H1 (cell line): ENCODE measurements at regions not wholly inside any gene's neighbourhood (a gene's known extent, or its start where the extent isn't known, plus 50 kb on each side); places are given as distances from the start of the nearest gene placed in this dataset.

Experiments
- CTCF ChIA-PET: fragments of 300-600 bp; sonication (Branson Sonifier 250); formaldehyde crosslinking; loops from one replicate; lab custom pipeline; 2021; ENCODE audit not compliant: partially characterized antibody; lab: Charles Lee
- POLR2A ChIA-PET: fragments of 300-600 bp; sonication (Branson Sonifier 250); formaldehyde crosslinking; loops from one replicate; lab custom pipeline; 2021; ENCODE audit warnings: inconsistent platforms; ENCODE audit not compliant: partially characterized antibody; lab: Charles Lee
- DNase-seq, 2 experiments: peaks; one replicate each; pipeline versions ENCODE4 v3.0.0 to v3.0.0-alpha.2; 2010 to 2022; ENCODE audit warnings: low spot score in 2 of 2, low read depth in 1 of 2, mixed read lengths in 1 of 2
- FAIRE-seq: peaks from 2 replicates; lab custom pipeline; 2011; peaks lifted over from hg19 to GRCh38; lab: Jason Lieb, UNC
- H2AFZ ChIP-seq: 2 replicates; pipeline ENCODE4 v1.8.1; 2012; ENCODE audit warnings: low read length, inconsistent platforms
- H2AK5ac ChIP-seq: 2 replicates; pipeline ENCODE4 v1.6.1; 2013; ENCODE audit warnings: low read depth, low read length
- H2BK120ac ChIP-seq: replicated peaks from 2 replicates; pipeline ENCODE3; 2013; ENCODE audit warnings: low read depth, low read length, inconsistent platforms
- H2BK12ac ChIP-seq: 2 replicates; pipeline ENCODE4 v1.6.1; 2013; ENCODE audit warnings: low read depth, low read length
- H2BK15ac ChIP-seq: 2 replicates; pipeline ENCODE4 v1.6.1; 2013; ENCODE audit warnings: low read length
- H2BK20ac ChIP-seq: 2 replicates; pipeline ENCODE4 v1.6.1; 2013; ENCODE audit warnings: low read length
- H2BK5ac ChIP-seq: 2 replicates; pipeline ENCODE4 v1.6.1; 2013; ENCODE audit warnings: low read depth, low read length
- H3K14ac ChIP-seq: 2 replicates; pipeline ENCODE4 v1.6.1; 2013; ENCODE audit warnings: inconsistent platforms; ENCODE audit not compliant: insufficient read length
- H3K18ac ChIP-seq: 2 replicates; pipeline ENCODE4 v1.6.1; 2013; ENCODE audit warnings: low read length; ENCODE audit errors: extremely low read depth
- H3K23ac ChIP-seq: 2 replicates; pipeline ENCODE4 v1.6.1; 2013; ENCODE audit warnings: inconsistent platforms; ENCODE audit not compliant: insufficient read length
- H3K23me2 ChIP-seq: 2 replicates; pipeline ENCODE4 v1.6.1; 2013; ENCODE audit warnings: low read depth, low read length
- H3K27ac ChIP-seq: 2 replicates; pipeline ENCODE4 v1.6.1; 2011; ENCODE audit warnings: low read depth, low read length, inconsistent platforms
- H3K27me3 ChIP-seq, 4 experiments: replicated peaks in 1 of 4; 1 replicate in 1 of 4; 2 replicates in 3 of 4; pipeline versions ENCODE4 v1.6.1 to v1.8.1; 2011 to 2013; ENCODE audit warnings: low read length in 3 of 4, mild to moderate bottlenecking in 3 of 4, inconsistent platforms in 2 of 4, mixed read lengths in 2 of 4, moderate library complexity in 1 of 4; ENCODE audit not compliant: control insufficient read depth in 3 of 4, insufficient read depth in 3 of 4; ENCODE audit errors: extremely low read depth in 1 of 4
- H3K36me3 ChIP-seq, 4 experiments: 2 replicates each; pipeline versions ENCODE4 v1.6.1 to v1.8.1; 2011 to 2013; ENCODE audit warnings: mild to moderate bottlenecking in 4 of 4, low read length in 3 of 4, moderate library complexity in 2 of 4, control low read depth in 1 of 4, inconsistent platforms in 1 of 4; ENCODE audit not compliant: insufficient read depth in 4 of 4, control insufficient read depth in 2 of 4
- H3K4ac ChIP-seq: replicated peaks from 2 replicates; pipeline ENCODE3; 2013; ENCODE audit warnings: low read length, low read depth, mixed read lengths, inconsistent platforms; ENCODE audit not compliant: insufficient read length
- H3K4me1 ChIP-seq, 4 experiments: replicated peaks in 1 of 4; 1 replicate in 1 of 4; 2 replicates in 3 of 4; pipeline versions ENCODE4 v1.6.1 to v1.8.1; 2011 to 2013; ENCODE audit warnings: low read length in 3 of 4, inconsistent platforms in 2 of 4, mixed read lengths in 1 of 4; ENCODE audit not compliant: insufficient read depth in 4 of 4, control insufficient read depth in 3 of 4
- H3K4me2 ChIP-seq, 2 experiments: 2 replicates each; pipeline versions ENCODE4 v1.6.1 to v1.8.1; 2011 to 2013; ENCODE audit warnings: low read depth in 2 of 2, low read length in 2 of 2, control low read depth in 1 of 2, inconsistent platforms in 1 of 2, mild to moderate bottlenecking in 1 of 2; ENCODE audit not compliant: insufficient read depth in 1 of 2
- H3K4me3 ChIP-seq, 4 experiments: fragments of 200-600, 300-600 bp in 1 of 4; sonication (generic), shearing (Covaris generic), sonication (Bioruptor Twin) in 1 of 4; 2 replicates each; pipeline versions ENCODE4 v1.5.1 to v1.8.1; 2011 to 2016; ENCODE audit warnings: low read length in 4 of 4, low read depth in 3 of 4, control low read depth in 2 of 4, inconsistent platforms in 2 of 4, mild to moderate bottlenecking in 2 of 4, mixed read lengths in 1 of 4, moderate library complexity in 1 of 4; ENCODE audit not compliant: insufficient read depth in 2 of 4; ENCODE audit errors: extremely low read depth in 1 of 4
- H3K56ac ChIP-seq: replicated peaks from 2 replicates; pipeline ENCODE3; 2013; ENCODE audit warnings: low read depth, mild to moderate bottlenecking, mixed read lengths, low read length, inconsistent platforms; ENCODE audit not compliant: insufficient read length
- H3K79me1 ChIP-seq: 2 replicates; pipeline ENCODE4 v1.6.1; 2013; ENCODE audit warnings: low read depth, low read length, control low read depth
- H3K79me2 ChIP-seq, 2 experiments: 2 replicates each; pipeline versions ENCODE4 v1.6.1 to v1.8.1; 2012 to 2013; ENCODE audit warnings: low read length in 2 of 2, mild to moderate bottlenecking in 2 of 2, inconsistent platforms in 1 of 2; ENCODE audit not compliant: insufficient read depth in 2 of 2, control insufficient read depth in 1 of 2
- H3K9ac ChIP-seq, 4 experiments: replicated peaks in 1 of 4; 1 replicate in 1 of 4; 2 replicates in 3 of 4; pipeline versions ENCODE4 v1.6.1 to v1.8.1; 2011 to 2013; ENCODE audit warnings: low read depth in 3 of 4, low read length in 3 of 4, control low read depth in 2 of 4, mild to moderate bottlenecking in 2 of 4, moderate library complexity in 2 of 4, inconsistent platforms in 1 of 4; ENCODE audit errors: extremely low read depth in 1 of 4
- H3K9me3 ChIP-seq, 2 experiments: 2 replicates each; pipeline versions ENCODE4 v1.6.1 to v1.8.1; 2012 to 2013; ENCODE audit warnings: mild to moderate bottlenecking in 2 of 2, moderate library complexity in 2 of 2, control low read depth in 1 of 2, inconsistent platforms in 1 of 2, low read depth in 1 of 2, low read length in 1 of 2, mixed read lengths in 1 of 2; ENCODE audit not compliant: insufficient read depth in 2 of 2
- H4K20me1 ChIP-seq, 2 experiments: replicated peaks in 1 of 2; 2 replicates each; pipeline versions ENCODE3 to v1.8.1; 2011 to 2013; ENCODE audit warnings: inconsistent platforms in 2 of 2, low read length in 2 of 2, mild to moderate bottlenecking in 1 of 2; ENCODE audit not compliant: insufficient read depth in 2 of 2, control insufficient read depth in 1 of 2
- H4K5ac ChIP-seq: 2 replicates; pipeline ENCODE4 v1.6.1; 2013; ENCODE audit warnings: low read length, low read depth, mixed read lengths, inconsistent platforms; ENCODE audit not compliant: insufficient read length
- H4K8ac ChIP-seq: 2 replicates; pipeline ENCODE4 v1.8.0; 2013; ENCODE audit warnings: mild to moderate bottlenecking, moderate library complexity, low read length, inconsistent platforms; ENCODE audit not compliant: insufficient read depth; ENCODE audit errors: extremely low read depth
- H4K91ac ChIP-seq: replicated peaks from 2 replicates; pipeline ENCODE3; 2013; ENCODE audit warnings: low read length, mixed read lengths, inconsistent platforms; ENCODE audit not compliant: insufficient read length
- CHD2 ChIP-seq: IDR thresholded peaks from 2 replicates; pipeline ENCODE4 v1.6.1; 2012; ENCODE audit warnings: low read length, improper control_type of control experiment
- CTCF ChIP-seq, 3 experiments: IDR thresholded peaks; 1 replicate in 2 of 3; 2 replicates in 1 of 3; pipeline versions ENCODE4 v1.5.1 to v1.6.1; 2011; ENCODE audit warnings: low read length in 3 of 3, mild to moderate bottlenecking in 3 of 3, inconsistent platforms in 2 of 3, low read depth in 1 of 3, moderate library complexity in 1 of 3; ENCODE audit not compliant: insufficient read depth in 1 of 3; ENCODE audit errors: control extremely low read depth in 1 of 3
- EZH2 ChIP-seq: fragments of 200-600 bp; sonication (generic); IDR thresholded peaks from 2 replicates; pipeline ENCODE4 v1.7.1; 2012; ENCODE audit warnings: low read depth, mild to moderate bottlenecking, moderate library complexity, low read length, inconsistent platforms; ENCODE audit not compliant: severe bottlenecking
- FOSL1 ChIP-seq: IDR thresholded peaks from 2 replicates; pipeline ENCODE4 v1.6.1; 2011; ENCODE audit warnings: mild to moderate bottlenecking, low read depth, low read length, moderate library complexity; ENCODE audit not compliant: insufficient read depth
- GABPA ChIP-seq: IDR thresholded peaks from 2 replicates; pipeline ENCODE4 v1.6.1; 2011; ENCODE audit warnings: mild to moderate bottlenecking, low read length, moderate library complexity, borderline replicate concordance; ENCODE audit not compliant: insufficient read depth
- HDAC2 ChIP-seq, 2 experiments: fragments of 300-600 bp in 1 of 2; sonication (generic) in 1 of 2; IDR thresholded peaks; 2 replicates each; pipeline ENCODE4 v1.6.1; 2011 to 2012; ENCODE audit warnings: low read depth in 2 of 2, low read length in 2 of 2, mild to moderate bottlenecking in 2 of 2, moderate library complexity in 2 of 2, borderline replicate concordance in 1 of 2, inconsistent platforms in 1 of 2
- JUND ChIP-seq: IDR thresholded peaks from 2 replicates; pipeline ENCODE4 v1.6.1; 2011; ENCODE audit warnings: mild to moderate bottlenecking, improper control_type of control experiment, low read length
- RAD21 ChIP-seq, 2 experiments: IDR thresholded peaks in 1 of 2; conservative IDR thresholded peaks in 1 of 2; 2 replicates each; pipeline ENCODE4 v1.6.1; 2011; ENCODE audit warnings: low read depth in 2 of 2, low read length in 2 of 2, improper control_type of control experiment in 1 of 2, inconsistent platforms in 1 of 2, mild to moderate bottlenecking in 1 of 2, moderate library complexity in 1 of 2
- SRF ChIP-seq: IDR thresholded peaks from 2 replicates; pipeline ENCODE4 v1.6.1; 2011; ENCODE audit warnings: mild to moderate bottlenecking, low read depth, low read length, moderate library complexity
- TAF7 ChIP-seq: optimal IDR thresholded peaks from 2 replicates; pipeline ENCODE3; 2011; ENCODE audit warnings: low read depth, mild to moderate bottlenecking, inconsistent platforms, low read length, moderate library complexity, borderline replicate concordance
- WGBS, 2 experiments: shearing (Covaris generic) in 1 of 2; methylation state at CpG; one replicate each; pipeline versions ENCODE4 v1.1.6 to v1.1.7; 2013 to 2015; ENCODE audit warnings: low lambda C conversion rate in 2 of 2, mixed read lengths in 2 of 2, inconsistent platforms in 1 of 2, low coverage in 1 of 2, missing lambda C conversion rate in 1 of 2; ENCODE audit not compliant: insufficient replicate concordance in 2 of 2, insufficient coverage in 1 of 2, insufficient read length in 1 of 2; ENCODE audit errors: extremely low coverage in 1 of 2, missing lambda C conversion rate in 1 of 2; 5-methylcytosine and 5-hydroxymethylcytosine counted together

GRCh38 chr4:57993944-57994343, 883.8 kb upstream of the IGFBP7 start:
- FAIRE-seq (no peak), DNase-seq (no peak)
- no peak overlapping the region; the same call in 1 of the 2 replicates for H2AFZ ChIP-seq
- no peaks in the 10 kb centered on the region for H3K27me3 ChIP-seq
- H3K4ac ChIP-seq: no peak overlapping the region
- POLR2A ChIA-PET: no interaction called here
- H3K4me1 ChIP-seq: no peaks in the 10 kb centered on the region
- no peak overlapping the region for H3K18ac ChIP-seq
- H3K27ac ChIP-seq: no peak overlapping the region
- H2BK15ac ChIP-seq: no peak overlapping the region
- H3K9me3 ChIP-seq: no peaks in the 10 kb centered on the region
- no peaks in the 10 kb centered on the region for H3K79me1 ChIP-seq
- TF ChIP-seq HDAC2 (IDR thresholded peaks at IDR 0.05; ENCODE audit: borderline replicate concordance in 1 of 2, low read depth in 2 of 2, low read length in 2 of 2): no peak
- no peak for TF ChIP-seq EZH2
- no peak for TF ChIP-seq GABPA
- TF ChIP-seq TAF7: no peak
- no peak for TF ChIP-seq CTCF (IDR thresholded peaks at IDR 0.05; ENCODE audit: control extremely low read depth in 1 of 3, insufficient read depth in 1 of 3, low read depth in 1 of 3, low read length in 3 of 3)
- TF ChIP-seq SRF: no peak
- no peak for TF ChIP-seq CHD2
- no peak for TF ChIP-seq JUND
- TF ChIP-seq RAD21 (IDR thresholded peaks at IDR 0.05 in 1 of 2, conservative IDR thresholded peaks at IDR 0.05 in 1 of 2; ENCODE audit: low read depth in 2 of 2, low read length in 2 of 2): no peak
- TF ChIP-seq FOSL1: no peak
- H3K4me3 ChIP-seq: no peak overlapping the region
- no peaks in the 10 kb centered on the region for H3K79me2 ChIP-seq
- 94% methylated on average over 2 of the region's 2 CpGs; no CpG with 5 or more reads in 1 of the 2 experiments for WGBS, 2 experiments
- no peak overlapping the region for H2BK20ac ChIP-seq
- no peak overlapping the region for H4K5ac ChIP-seq
- no peak overlapping the region for H3K9ac ChIP-seq
- no peak overlapping the region for H2AK5ac ChIP-seq
- H3K4me2 ChIP-seq: no peak overlapping the region
- no peaks in the 10 kb centered on the region for H3K36me3 ChIP-seq
- H3K23me2 ChIP-seq: no peaks in the 10 kb centered on the region
- H3K14ac ChIP-seq: no peak overlapping the region
- no peak overlapping the region for H3K23ac ChIP-seq
- H4K20me1 ChIP-seq: no peaks in the 10 kb centered on the region
- no peak overlapping the region for H2BK12ac ChIP-seq
- no peak overlapping the region for H2BK120ac ChIP-seq
- CTCF ChIA-PET: no interaction called here
- no peak overlapping the region for H4K91ac ChIP-seq
- H3K56ac ChIP-seq: no peak overlapping the region
- no peak overlapping the region for H4K8ac ChIP-seq
- no peak overlapping the region for H2BK5ac ChIP-seq
